Smooth muscle cell of the brain vasculature (primary cell): ENCODE measurements at regions not wholly inside any gene's neighbourhood (a gene's known extent, or its start where the extent isn't known, plus 50 kb on each side); places are given as distances from the start of the nearest gene placed in this dataset.
"Not testable (repeated sequence)": the region's sequence is repeated elsewhere in the genome, so short reads cannot be mapped to it uniquely, and the experiment has no call there.

ENCODE experiments used
- DNase-seq: peaks from one replicate; pipeline ENCODE4 v3.0.0-alpha.2; 2012; ENCODE audit warnings: low read depth, low spot score

GRCh38 chr20:57831326-57831992 is 121.6 kb upstream of the PMEPA1 start:
- DNase-seq = no peak

- DNase-seq = no peak
Measured at GRCh38 chr20:57830515-57830895, 120.7 kb upstream of the PMEPA1 start.

- DNase-seq = no peak
Measured at GRCh38 chr20:57829805-57830514, 120.1 kb upstream of the PMEPA1 start.

- no peak for DNase-seq
Measured at GRCh38 chr20:57829336-57829735, 119.5 kb upstream of the PMEPA1 start.

GRCh38 chr20:57828696-57829095 is 118.9 kb upstream of the PMEPA1 start:
- no peak for DNase-seq

GRCh38 chr20:57826666-57827287 is 117.0 kb upstream of the PMEPA1 start:
- no peak for DNase-seq

- DNase-seq = no peak
Measured at GRCh38 chr20:57824909-57825308, 115.1 kb upstream of the PMEPA1 start.

GRCh38 chr20:57821935-57822334 is 112.1 kb upstream of the PMEPA1 start:
- no peak for DNase-seq

GRCh38 chr20:57819691-57820380 is 110.0 kb upstream of the PMEPA1 start:
- DNase-seq = no peak

GRCh38 chr20:57819291-57819690 is 109.5 kb upstream of the PMEPA1 start:
- no peak for DNase-seq

- no peak for DNase-seq
Measured at GRCh38 chr20:57818418-57819181, 108.8 kb upstream of the PMEPA1 start.

- no peak for DNase-seq
Measured at GRCh38 chr20:57815405-57815804, 105.6 kb upstream of the PMEPA1 start.

- no peak for DNase-seq
Measured at GRCh38 chr20:57814529-57814928, 104.7 kb upstream of the PMEPA1 start.

- no peak for DNase-seq
Measured at GRCh38 chr20:57813509-57814269, 103.9 kb upstream of the PMEPA1 start.

- not testable (repeated sequence) for DNase-seq
Measured at GRCh38 chr20:57812632-57813031, 102.8 kb upstream of the PMEPA1 start.

- DNase-seq = no peak
Measured at GRCh38 chr20:57811374-57812020, 101.7 kb upstream of the PMEPA1 start.

- no peak for DNase-seq
Measured at GRCh38 chr20:57810511-57811373, 100.9 kb upstream of the PMEPA1 start.

GRCh38 chr20:57809661-57810172 is 99.9 kb upstream of the PMEPA1 start:
- DNase-seq = no peak

GRCh38 chr20:57809149-57809548 is 99.3 kb upstream of the PMEPA1 start:
- no peak for DNase-seq
